ENCODE measurements at regions not wholly inside any gene's neighbourhood (a gene's known extent, or its start where the extent isn't known, plus 50 kb on each side); places are given as distances from the start of the nearest gene placed in this dataset.

- DNase-seq (no peak), ATAC-seq (no peak)
- H3K27me3 ChIP-seq (ENCODE audit: low read depth), result no peaks in the 10 kb centered on the region
- TF ChIP-seq, protein P1, sequence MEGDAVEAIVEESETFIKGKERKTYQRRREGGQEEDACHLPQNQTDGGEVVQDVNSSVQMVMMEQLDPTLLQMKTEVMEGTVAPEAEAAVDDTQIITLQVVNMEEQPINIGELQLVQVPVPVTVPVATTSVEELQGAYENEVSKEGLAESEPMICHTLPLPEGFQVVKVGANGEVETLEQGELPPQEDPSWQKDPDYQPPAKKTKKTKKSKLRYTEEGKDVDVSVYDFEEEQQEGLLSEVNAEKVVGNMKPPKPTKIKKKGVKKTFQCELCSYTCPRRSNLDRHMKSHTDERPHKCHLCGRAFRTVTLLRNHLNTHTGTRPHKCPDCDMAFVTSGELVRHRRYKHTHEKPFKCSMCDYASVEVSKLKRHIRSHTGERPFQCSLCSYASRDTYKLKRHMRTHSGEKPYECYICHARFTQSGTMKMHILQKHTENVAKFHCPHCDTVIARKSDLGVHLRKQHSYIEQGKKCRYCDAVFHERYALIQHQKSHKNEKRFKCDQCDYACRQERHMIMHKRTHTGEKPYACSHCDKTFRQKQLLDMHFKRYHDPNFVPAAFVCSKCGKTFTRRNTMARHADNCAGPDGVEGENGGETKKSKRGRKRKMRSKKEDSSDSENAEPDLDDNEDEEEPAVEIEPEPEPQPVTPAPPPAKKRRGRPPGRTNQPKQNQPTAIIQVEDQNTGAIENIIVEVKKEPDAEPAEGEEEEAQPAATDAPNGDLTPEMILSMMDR (IDR thresholded peaks at IDR 0.05), result no peak
- no peak overlapping the region for H3K4me3 ChIP-seq
- H3K4me1 ChIP-seq, result no peaks in the 10 kb centered on the region
- H3K9me3 ChIP-seq, result peaks cover 12% of the 10 kb centered on the region
- intact Hi-C loops (cut with DNase I), result no loop called here
- H3K36me3 ChIP-seq, result no peaks in the 10 kb centered on the region
- H3K27ac ChIP-seq, result no peak overlapping the region
These were observed 221.6 kb downstream of the TUBA3C start for GRCh38 chr13:18959996-18960395.

GRCh38 chr13:18959229-18959628 lies 222.4 kb downstream of the TUBA3C start:
- Histone ChIP-seq H3K4me3 (no peak overlapping the region), H3K27ac (no peak overlapping the region), H3K4me1 (no peaks in the 10 kb centered on the region), H3K9me3 (peaks cover 12% of the 10 kb centered on the region), H3K36me3 (no peaks in the 10 kb centered on the region), H3K27me3 (ENCODE audit: low read depth) (no peaks in the 10 kb centered on the region)
- ATAC-seq (no peak), DNase-seq (no peak)
- intact Hi-C loops (cut with DNase I), result no loop called here
- TF ChIP-seq, protein P1 (IDR thresholded peaks at IDR 0.05), result no peak

GRCh38 chr13:18956473-18957078 lies 225.0 kb downstream of the TUBA3C start:
- no peak overlapping the region for H3K4me3 ChIP-seq
- intact Hi-C loops (cut with DNase I), result no loop called here
- peaks cover 12% of the 10 kb centered on the region for H3K9me3 ChIP-seq
- no peaks in the 10 kb centered on the region for H3K27me3 ChIP-seq (ENCODE audit: low read depth)
- ATAC-seq (no peak), DNase-seq (no peak)
- no peaks in the 10 kb centered on the region for H3K36me3 ChIP-seq
- H3K27ac ChIP-seq, result no peak overlapping the region
- TF ChIP-seq, protein P1 (IDR thresholded peaks at IDR 0.05), result no peak
- H3K4me1 ChIP-seq, result no peaks in the 10 kb centered on the region

DNA sequence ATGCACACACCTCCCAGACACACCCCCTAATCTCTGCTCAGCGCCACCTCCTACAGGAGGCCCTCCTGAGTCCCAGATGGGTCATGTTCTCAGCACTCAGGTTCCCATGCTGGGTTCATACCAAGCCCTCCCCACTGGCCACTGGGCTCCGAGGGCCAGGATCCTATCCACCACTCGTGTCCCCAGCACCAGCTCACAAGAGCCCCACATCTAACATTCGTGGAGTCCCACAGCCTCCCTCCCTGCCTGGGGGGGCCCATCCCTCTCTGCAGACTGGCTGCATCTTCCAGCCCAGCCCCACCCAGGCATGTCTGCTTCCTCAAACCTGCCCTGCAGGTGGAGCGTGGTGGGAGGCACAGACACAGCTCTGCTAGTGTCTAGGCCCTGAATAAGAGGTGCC lies 227.4 kb downstream of the TUBA3C start:
- TF ChIP-seq, protein P1 (IDR thresholded peaks at IDR 0.05), result no peak
- intact Hi-C loops (cut with DNase I), result no loop called here
- Histone ChIP-seq H3K4me3 (no peak overlapping the region), H3K27me3 (ENCODE audit: low read depth) (no peaks in the 10 kb centered on the region), H3K36me3 (no peaks in the 10 kb centered on the region), H3K9me3 (peaks cover 12% of the 10 kb centered on the region), H3K27ac (no peak overlapping the region), H3K4me1 (no peaks in the 10 kb centered on the region)
- ATAC-seq, result no peak
- no peak for DNase-seq

DNA sequence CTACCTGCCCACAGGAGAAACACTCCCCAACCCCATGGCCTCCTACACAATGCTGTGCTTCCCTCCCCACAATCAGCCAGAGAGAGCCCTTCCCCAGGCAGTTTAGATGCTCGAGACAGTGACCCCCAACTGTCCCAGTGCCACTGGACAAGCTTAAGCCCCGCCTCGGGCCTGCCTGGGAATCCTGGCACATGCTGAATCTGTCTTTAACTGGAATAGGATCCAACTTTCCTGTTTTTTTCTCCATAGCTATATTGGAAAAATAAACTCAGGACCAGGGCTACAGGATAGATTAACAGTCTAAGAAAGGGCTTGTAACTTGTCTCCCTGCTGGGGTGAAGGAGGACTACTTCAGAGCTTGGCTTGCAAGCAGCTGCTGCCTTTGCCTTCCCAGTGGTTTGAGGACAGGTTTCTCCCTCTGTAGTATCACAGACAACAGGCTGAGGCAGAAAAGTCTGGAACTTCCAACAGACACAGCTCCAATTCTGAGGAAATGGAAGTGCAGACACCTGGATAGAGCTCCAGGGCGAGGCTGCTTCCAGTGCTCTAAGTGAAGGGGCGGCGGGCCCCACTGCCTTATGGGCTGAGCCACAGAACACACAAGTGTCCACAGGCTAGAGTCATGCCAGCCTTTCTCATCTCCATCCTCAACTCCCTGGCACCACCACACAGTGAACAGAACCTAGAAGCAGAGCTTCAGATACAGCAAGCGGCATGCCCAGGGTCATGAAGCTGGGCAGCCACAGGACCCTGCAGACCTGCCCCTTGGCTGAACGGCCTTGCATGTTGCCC lies 228.3 kb downstream of the TUBA3C start:
- TF ChIP-seq, protein P1 (IDR thresholded peaks at IDR 0.05), result no peak
- Histone ChIP-seq H3K9me3 (peaks cover 4% of the 10 kb centered on the region), H3K4me3 (no peak overlapping the region), H3K36me3 (no peaks in the 10 kb centered on the region), H3K4me1 (no peaks in the 10 kb centered on the region), H3K27me3 (ENCODE audit: low read depth) (no peaks in the 10 kb centered on the region), H3K27ac (no peak overlapping the region)
- ATAC-seq (no peak), DNase-seq (no peak)
- intact Hi-C loops (cut with DNase I), result no loop called here

All from lower lobe of right lung (tissue), 2 donors.